ENCODE measurements at regions not wholly inside any gene's neighbourhood (a gene's known extent, or its start where the extent isn't known, plus 50 kb on each side); places are given as distances from the start of the nearest gene placed in this dataset.

DNA sequence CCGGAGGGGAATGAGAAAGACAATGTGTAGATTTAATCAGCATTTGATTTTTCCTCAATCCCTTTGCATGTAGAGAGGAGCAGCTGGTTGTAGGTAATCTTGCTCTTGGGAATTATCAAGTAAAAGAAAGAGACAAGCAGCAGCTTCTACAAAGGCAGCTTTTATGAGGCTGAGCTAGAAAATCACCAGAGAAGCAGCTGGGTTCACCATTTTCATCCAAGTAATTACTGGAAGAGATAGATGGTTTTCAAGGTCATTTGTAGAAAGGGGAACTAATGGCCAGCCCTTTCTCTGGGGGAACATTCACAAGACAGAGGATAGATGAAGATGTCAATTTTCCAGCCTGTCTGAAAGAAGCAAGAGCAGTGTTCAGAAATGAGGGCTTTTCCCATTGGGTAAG, 113.0 kb downstream of the RND3 start:
- H3K4me1 ChIP-seq = peaks cover 0 to 6% (median 0%) of the 10 kb centered on the region in 3 donors
- no peak overlapping the region for H3K4me3 ChIP-seq
- intact Hi-C loops (cut with DNase I) = no loop called here
- WGBS, 2 donors = 69 to 100% methylated on average over 1 of the region's 1 CpG
- H3K9me3 ChIP-seq = no peaks in the 10 kb centered on the region
- DNase-seq = no peak
- H3K27ac ChIP-seq = no peak overlapping the region
- TF ChIP-seq POLR2A (IDR thresholded peaks at IDR 0.05) = no peak
- TF ChIP-seq, protein P1, sequence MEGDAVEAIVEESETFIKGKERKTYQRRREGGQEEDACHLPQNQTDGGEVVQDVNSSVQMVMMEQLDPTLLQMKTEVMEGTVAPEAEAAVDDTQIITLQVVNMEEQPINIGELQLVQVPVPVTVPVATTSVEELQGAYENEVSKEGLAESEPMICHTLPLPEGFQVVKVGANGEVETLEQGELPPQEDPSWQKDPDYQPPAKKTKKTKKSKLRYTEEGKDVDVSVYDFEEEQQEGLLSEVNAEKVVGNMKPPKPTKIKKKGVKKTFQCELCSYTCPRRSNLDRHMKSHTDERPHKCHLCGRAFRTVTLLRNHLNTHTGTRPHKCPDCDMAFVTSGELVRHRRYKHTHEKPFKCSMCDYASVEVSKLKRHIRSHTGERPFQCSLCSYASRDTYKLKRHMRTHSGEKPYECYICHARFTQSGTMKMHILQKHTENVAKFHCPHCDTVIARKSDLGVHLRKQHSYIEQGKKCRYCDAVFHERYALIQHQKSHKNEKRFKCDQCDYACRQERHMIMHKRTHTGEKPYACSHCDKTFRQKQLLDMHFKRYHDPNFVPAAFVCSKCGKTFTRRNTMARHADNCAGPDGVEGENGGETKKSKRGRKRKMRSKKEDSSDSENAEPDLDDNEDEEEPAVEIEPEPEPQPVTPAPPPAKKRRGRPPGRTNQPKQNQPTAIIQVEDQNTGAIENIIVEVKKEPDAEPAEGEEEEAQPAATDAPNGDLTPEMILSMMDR (IDR thresholded peaks at IDR 0.05) = no peak
- no peaks in the 10 kb centered on the region for H3K36me3 ChIP-seq
- H3K27me3 ChIP-seq = no peaks in the 10 kb centered on the region

DNA sequence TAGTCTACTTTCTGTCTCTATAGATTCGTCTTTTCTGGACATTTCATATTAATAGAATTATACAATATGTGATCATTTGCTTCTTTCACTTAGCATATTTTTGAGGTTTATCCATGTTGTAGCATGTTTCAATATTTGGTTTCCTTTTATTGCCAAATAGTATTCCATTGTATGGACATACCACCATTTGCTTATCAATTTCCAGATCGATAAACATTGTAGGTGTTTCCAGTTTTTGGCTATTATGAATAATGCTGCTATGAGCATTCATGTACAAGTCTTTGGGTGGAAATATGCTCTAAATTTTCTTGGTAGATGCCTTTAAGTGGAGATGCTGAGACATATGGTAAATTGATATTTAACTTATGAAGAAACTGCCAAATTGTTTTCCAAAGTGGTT, 114.1 kb downstream of the RND3 start:
- Histone ChIP-seq H3K9me3 (no peaks in the 10 kb centered on the region), H3K27me3 (no peaks in the 10 kb centered on the region), H3K27ac (no peak overlapping the region), H3K4me1 (peaks cover 0 to 6% (median 0%) of the 10 kb centered on the region in 3 donors), H3K36me3 (no peaks in the 10 kb centered on the region), H3K4me3 (no peak overlapping the region)
- 86 to 89% methylated on average over 2 of the region's 2 CpGs for WGBS, 2 donors
- intact Hi-C loops (cut with DNase I) = no loop called here
- no peak for DNase-seq
- TF ChIP-seq, protein P1 (IDR thresholded peaks at IDR 0.05) = no peak
- no peak for TF ChIP-seq POLR2A (IDR thresholded peaks at IDR 0.05)

DNA sequence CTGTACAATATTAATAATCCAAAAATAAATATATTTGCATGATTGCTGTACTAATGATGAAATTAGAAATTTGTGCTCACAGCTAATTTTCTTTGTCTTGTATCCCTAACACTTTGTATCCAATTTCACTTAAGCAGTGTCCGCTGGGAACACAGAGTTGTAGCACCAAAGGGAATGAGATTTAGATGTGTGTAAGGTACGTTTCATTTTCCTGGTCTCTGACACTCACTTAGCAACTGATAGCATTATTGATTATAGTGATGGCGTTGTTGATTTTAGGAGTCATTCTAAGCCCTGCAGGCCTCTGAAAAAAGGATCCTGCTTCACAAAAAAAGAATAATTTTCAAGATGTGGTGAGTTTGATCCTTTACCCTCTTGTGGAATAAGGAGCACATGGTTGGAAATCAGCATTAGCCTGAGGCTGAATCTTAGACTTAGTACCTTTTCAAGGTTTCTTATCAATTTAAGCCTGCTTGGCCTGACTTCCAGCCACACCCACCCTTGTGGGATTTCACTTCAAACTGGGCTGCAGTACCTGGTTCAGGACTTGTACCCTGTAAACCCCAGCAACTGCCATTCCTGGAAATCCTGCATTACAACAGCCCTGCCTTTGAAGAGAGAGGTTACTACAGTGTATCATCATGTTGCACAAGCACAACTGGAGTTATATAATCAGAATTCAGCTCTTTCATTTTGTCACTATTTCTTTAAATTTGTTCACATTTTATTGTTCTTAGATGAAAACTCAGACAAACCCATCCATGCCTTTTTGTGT, 116.2 kb downstream of the RND3 start:
- peaks cover 0 to 6% (median 0%) of the 10 kb centered on the region in 3 donors for H3K4me1 ChIP-seq
- intact Hi-C loops (cut with DNase I) = no loop called here
- no peak for TF ChIP-seq POLR2A (IDR thresholded peaks at IDR 0.05)
- TF ChIP-seq, protein P1 (IDR thresholded peaks at IDR 0.05) = no peak
- no peaks in the 10 kb centered on the region for H3K27me3 ChIP-seq
- DNase-seq = no peak
- no peak overlapping the region for H3K27ac ChIP-seq
- 79 to 80% methylated on average over 3 of the region's 3 CpGs for WGBS, 2 donors
- no peak overlapping the region for H3K4me3 ChIP-seq
- no peaks in the 10 kb centered on the region for H3K9me3 ChIP-seq
- no peaks in the 10 kb centered on the region for H3K36me3 ChIP-seq

DNA sequence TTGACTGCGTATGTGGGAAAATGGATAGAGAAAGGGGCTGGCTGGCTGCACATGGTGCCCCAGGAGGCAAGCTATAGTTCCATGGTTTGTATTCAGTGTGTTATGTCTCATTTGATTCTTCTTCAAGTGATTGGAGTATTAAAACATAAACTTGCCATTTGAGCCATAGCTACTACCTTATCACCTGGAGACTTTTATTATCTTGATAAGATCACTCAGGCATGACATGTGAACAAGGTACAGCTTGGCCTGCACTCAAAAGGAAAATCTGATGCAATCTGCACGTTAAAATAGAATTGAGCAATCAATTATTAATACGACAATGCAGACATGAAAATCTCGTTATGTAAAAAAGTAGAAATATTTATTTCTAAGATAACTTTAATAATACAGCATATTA, 116.9 kb downstream of the RND3 start:
- TF ChIP-seq POLR2A (IDR thresholded peaks at IDR 0.05) = no peak
- TF ChIP-seq, protein P1 (IDR thresholded peaks at IDR 0.05) = no peak
- intact Hi-C loops (cut with DNase I) = no loop called here
- 46 to 59% methylated on average over 4 of the region's 4 CpGs for WGBS, 2 donors
- H3K27ac ChIP-seq = no peak overlapping the region
- H3K4me3 ChIP-seq = no peak overlapping the region
- no peaks in the 10 kb centered on the region for H3K27me3 ChIP-seq
- H3K36me3 ChIP-seq = no peaks in the 10 kb centered on the region
- DNase-seq = no peak
- peaks cover 0 to 6% (median 0%) of the 10 kb centered on the region in 3 donors for H3K4me1 ChIP-seq
- no peaks in the 10 kb centered on the region for H3K9me3 ChIP-seq

DNA sequence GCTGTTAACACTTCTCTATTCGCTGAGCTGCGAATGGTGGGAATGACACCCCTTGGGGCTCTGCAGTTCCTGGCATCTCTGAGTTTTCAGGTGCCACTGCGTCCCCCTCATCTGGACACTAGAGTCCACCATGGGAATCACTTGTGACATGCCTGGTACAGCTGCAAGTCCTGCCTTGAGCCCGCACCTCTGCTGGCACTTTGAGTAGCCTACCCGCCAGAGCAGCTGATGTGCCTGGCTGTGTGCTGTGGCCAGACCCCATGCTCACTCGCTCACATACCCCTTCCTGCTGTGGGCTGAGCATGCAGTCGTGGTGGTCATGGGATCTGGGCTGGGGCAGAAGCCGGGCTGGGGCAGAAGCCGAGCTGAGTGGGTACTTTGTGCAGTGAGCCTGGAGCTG, 117.6 kb downstream of the RND3 start:
- Histone ChIP-seq H3K9me3 (no peaks in the 10 kb centered on the region), H3K4me3 (no peak overlapping the region), H3K27ac (no peak overlapping the region), H3K4me1 (peaks cover 0 to 6% (median 0%) of the 10 kb centered on the region in 3 donors), H3K36me3 (no peaks in the 10 kb centered on the region), H3K27me3 (no peaks in the 10 kb centered on the region)
- intact Hi-C loops (cut with DNase I) = no loop called here
- no peak for TF ChIP-seq POLR2A (IDR thresholded peaks at IDR 0.05)
- TF ChIP-seq, protein P1 (IDR thresholded peaks at IDR 0.05) = no peak
- DNase-seq = no peak
- 83 to 100% methylated on average over 1 to 4 of the region's 9 CpGs for WGBS, 2 donors

Measured in esophagus squamous epithelium (tissue), 5 donors.